Ishikawa (cell line): ENCODE measurements at regions not wholly inside any gene's neighbourhood (a gene's known extent, or its start where the extent isn't known, plus 50 kb on each side); places are given as distances from the start of the nearest gene placed in this dataset.

Experiments
- EP300 ChIP-seq: IDR thresholded peaks from 2 replicates; pipeline ENCODE4 v1.6.1; 2012; ENCODE audit warnings: borderline replicate concordance
- RAD21 ChIP-seq: IDR thresholded peaks from 2 replicates; pipeline ENCODE4 v1.6.1; 2012; ENCODE audit warnings: low read depth
- TAF1 ChIP-seq: IDR thresholded peaks from 2 replicates; pipeline ENCODE4 v1.6.1; 2012; ENCODE audit warnings: low read depth, mild to moderate bottlenecking
- TCF12 ChIP-seq: IDR thresholded peaks from 2 replicates; pipeline ENCODE4 v1.6.1; 2012; ENCODE audit warnings: low read depth
- TEAD4 ChIP-seq: IDR thresholded peaks from 2 replicates; pipeline ENCODE4 v1.6.1; 2012
- YY1 ChIP-seq: IDR thresholded peaks from 2 replicates; pipeline ENCODE4 v1.6.1; 2012; ENCODE audit warnings: low read depth
- TF ChIP-seq, protein P1 (sequence below): IDR thresholded peaks from 2 replicates; pipeline ENCODE4 v1.6.1; 2012; ENCODE audit warnings: low read depth, mild to moderate bottlenecking
- TF ChIP-seq, protein P2 (sequence below): IDR thresholded peaks from 2 replicates; pipeline ENCODE4 v1.6.1; 2012

DNA sequence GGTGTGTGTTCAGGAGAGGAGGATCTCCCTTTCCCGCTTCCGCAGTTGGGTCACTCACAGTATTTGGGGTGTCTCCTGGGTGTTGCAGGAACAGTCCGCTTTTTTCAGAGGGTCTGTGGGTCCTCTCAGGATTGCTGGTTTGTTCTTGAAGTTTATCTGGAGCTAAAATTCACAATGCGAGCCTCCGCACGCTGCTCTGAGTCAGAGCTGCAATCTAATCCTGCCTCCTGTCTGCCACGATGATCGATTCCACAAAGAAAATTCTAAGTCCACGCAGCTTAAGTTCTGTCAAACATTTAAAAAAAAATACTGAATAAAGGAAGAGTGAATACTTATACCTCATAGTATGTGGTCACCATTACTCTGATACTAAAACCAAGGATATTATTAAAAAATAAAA lies 76.5 kb downstream of the RAD51AP2 start:
- TF ChIP-seq, protein P1, sequence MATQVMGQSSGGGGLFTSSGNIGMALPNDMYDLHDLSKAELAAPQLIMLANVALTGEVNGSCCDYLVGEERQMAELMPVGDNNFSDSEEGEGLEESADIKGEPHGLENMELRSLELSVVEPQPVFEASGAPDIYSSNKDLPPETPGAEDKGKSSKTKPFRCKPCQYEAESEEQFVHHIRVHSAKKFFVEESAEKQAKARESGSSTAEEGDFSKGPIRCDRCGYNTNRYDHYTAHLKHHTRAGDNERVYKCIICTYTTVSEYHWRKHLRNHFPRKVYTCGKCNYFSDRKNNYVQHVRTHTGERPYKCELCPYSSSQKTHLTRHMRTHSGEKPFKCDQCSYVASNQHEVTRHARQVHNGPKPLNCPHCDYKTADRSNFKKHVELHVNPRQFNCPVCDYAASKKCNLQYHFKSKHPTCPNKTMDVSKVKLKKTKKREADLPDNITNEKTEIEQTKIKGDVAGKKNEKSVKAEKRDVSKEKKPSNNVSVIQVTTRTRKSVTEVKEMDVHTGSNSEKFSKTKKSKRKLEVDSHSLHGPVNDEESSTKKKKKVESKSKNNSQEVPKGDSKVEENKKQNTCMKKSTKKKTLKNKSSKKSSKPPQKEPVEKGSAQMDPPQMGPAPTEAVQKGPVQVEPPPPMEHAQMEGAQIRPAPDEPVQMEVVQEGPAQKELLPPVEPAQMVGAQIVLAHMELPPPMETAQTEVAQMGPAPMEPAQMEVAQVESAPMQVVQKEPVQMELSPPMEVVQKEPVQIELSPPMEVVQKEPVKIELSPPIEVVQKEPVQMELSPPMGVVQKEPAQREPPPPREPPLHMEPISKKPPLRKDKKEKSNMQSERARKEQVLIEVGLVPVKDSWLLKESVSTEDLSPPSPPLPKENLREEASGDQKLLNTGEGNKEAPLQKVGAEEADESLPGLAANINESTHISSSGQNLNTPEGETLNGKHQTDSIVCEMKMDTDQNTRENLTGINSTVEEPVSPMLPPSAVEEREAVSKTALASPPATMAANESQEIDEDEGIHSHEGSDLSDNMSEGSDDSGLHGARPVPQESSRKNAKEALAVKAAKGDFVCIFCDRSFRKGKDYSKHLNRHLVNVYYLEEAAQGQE: no peak
- TF ChIP-seq TAF1: no peak
- TF ChIP-seq EP300: no peak
- TF ChIP-seq, protein P2, sequence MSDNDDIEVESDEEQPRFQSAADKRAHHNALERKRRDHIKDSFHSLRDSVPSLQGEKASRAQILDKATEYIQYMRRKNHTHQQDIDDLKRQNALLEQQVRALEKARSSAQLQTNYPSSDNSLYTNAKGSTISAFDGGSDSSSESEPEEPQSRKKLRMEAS: no peak
- no peak for TF ChIP-seq TEAD4
- no peak for TF ChIP-seq RAD21
- TF ChIP-seq YY1: no peak
- no peak for TF ChIP-seq TCF12
